ENCODE measurements at regions not wholly inside any gene's neighbourhood (a gene's known extent, or its start where the extent isn't known, plus 50 kb on each side); places are given as distances from the start of the nearest gene placed in this dataset.

- TF ChIP-seq CTCF (conservative IDR thresholded peaks at IDR 0.05) (no peak), ZFX (IDR thresholded peaks at IDR 0.05) (no peak)
These were observed 76.2 kb upstream of the ZFHX3 start for GRCh38 chr16:73124097-73124652.

All from C4-2B (cell line).